Skin epidermis (tissue), 12 donors: ENCODE measurements at regions not wholly inside any gene's neighbourhood (a gene's known extent, or its start where the extent isn't known, plus 50 kb on each side); places are given as distances from the start of the nearest gene placed in this dataset.

ENCODE experiments used
- H3K27ac ChIP-seq, 21 experiments: fragments of 200-600 bp; sonication (generic) in 11 of 21; one replicate each; pipeline ENCODE4 v1.5.0; 2020; ENCODE audit warnings: mild to moderate bottlenecking in 3 of 21, inconsistent platforms in 2 of 21, moderate library complexity in 2 of 21
- H3K4me3 ChIP-seq, 7 experiments: fragments of 200-600 bp; sonication (generic) in 2 of 7; one replicate each; pipeline ENCODE4 v1.5.0; 2020; ENCODE audit warnings: inconsistent platforms in 2 of 7, mild to moderate bottlenecking in 2 of 7, moderate library complexity in 1 of 7

- no peak overlapping the region for H3K27ac ChIP-seq
- no peak overlapping the region for H3K4me3 ChIP-seq
Measured at GRCh38 chr2:18790509-18791171, 201.3 kb upstream of the NT5C1B start.

DNA sequence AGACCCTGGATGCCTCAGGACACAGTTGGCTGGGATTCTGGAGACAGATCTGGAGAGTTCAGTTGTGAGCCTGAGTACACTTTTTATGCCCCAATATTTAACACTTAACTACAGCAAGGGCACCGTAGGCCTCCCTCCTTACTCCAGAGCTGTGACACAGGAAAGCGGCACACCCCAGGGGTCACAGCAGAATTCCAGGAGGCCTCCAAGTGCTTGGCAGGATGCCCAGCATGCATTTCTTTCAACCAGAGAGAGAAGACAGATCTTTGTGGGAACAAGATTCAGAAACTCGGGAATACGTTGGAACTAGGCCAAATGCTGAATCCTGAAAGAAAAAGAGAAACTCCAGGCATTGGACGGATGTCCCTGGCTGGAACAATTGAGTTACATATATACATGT is 199.2 kb upstream of the NT5C1B start:
- no peak overlapping the region for H3K27ac ChIP-seq

DNA sequence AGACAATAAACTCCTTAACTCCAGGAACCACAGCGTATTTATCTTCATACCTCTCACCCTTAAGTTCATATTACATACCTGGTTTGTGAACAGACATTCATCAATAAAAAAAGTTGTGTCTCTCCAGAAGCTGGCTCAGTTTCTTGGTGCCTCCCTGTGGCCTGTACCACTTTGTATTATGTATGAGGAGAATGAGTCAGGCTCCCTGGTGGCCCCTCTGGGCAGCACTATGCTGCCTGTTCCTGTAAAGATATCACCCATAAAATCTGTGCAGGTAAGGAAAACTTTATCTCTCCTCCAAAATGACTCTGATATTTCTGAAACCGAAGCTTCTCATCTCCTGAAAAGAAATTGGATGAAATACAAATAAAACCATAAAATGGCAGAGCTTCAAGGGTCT is 198.4 kb upstream of the NT5C1B start:
- no peak overlapping the region for H3K4me3 ChIP-seq
- no peak overlapping the region for H3K27ac ChIP-seq

More for the DNA sequence above, 199.2 kb upstream of the NT5C1B start:
- H3K4me3 ChIP-seq: no peak overlapping the region

- no peak overlapping the region for H3K27ac ChIP-seq
- H3K4me3 ChIP-seq: no peak overlapping the region
Measured at GRCh38 chr2:18784245-18784644, 194.9 kb upstream of the NT5C1B start.

DNA sequence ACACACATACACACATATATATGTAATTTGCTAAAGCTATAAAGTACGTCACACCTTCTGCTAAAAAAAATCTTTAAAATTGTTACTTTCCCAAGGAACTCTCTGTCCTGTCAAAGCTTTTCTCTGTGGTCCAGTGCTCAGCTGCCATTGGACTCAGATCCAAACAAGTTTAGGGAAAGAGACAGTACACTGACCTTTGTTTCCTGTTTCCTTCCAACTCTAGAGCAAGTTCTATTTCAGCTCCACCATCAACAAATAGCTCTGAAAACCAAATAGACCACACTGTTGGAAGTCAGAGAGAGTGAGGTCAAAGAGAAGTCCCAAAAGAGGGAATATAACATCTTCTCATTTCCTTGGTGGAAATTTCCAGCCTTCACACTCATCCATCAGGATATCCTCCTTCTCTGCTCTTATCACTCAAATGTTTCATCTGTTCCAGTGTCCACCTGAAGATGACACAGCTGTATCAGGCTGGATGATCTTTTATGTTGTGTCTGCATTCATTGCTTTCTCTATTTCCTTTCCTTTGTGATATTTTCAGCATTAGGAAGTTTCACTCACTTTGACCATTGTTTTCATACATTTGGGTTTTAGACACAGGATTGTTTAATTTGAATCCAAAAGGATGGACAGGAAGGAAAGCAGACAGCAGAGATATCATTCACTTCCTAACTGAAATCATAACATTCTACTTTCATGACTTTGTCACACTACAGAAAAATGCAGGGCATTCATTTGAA is 192.3 kb upstream of the NT5C1B start:
- Histone ChIP-seq H3K4me3 (no peak overlapping the region), H3K27ac (no peak overlapping the region)

DNA sequence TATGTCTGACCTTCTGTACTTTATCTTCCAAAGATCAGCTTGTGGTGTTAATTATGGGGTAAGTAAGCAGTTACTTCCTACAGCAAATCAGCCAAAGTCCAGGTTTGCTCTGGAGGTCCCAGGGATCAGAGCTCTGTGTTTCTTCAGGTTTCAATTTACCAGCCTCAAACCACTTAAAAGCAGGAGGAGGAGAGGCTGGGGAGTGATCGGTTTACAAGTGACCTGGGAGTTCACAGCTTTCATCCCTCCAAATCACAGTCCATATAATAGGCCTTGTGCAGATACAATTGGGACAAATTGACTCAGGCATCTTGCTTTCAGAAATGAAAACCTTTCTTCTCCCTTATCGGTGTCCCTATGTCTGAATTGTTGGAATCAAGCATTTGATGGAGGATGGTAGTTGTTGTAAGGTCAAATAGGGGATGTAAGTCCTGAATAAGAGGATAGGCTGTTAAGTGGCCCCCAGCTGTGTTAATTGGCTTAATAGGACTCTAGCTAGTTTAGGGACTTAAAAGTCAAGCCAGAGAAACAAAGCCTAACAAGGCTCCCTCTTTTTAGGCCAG is 188.0 kb upstream of the NT5C1B start:
- H3K4me3 ChIP-seq: no peak overlapping the region
- no peak overlapping the region for H3K27ac ChIP-seq

DNA sequence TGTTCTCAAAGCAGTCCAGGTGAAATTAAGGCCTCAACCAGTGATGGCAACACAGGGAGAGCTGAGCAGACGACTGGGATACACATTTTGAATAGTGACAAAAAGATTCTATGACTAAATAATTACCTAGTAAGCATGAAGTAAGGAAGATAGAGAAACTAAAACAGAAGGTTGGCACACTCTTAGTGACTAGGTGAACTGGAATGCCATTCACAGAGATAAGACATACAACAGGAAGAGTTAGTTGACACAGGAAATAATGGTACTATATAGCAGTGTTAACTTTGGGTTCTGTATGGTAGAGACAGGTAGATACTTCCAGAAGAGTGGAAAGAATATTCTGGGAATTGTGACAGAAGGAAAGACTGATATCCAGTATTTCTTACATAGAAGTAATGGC is 181.8 kb upstream of the NT5C1B start:
- Histone ChIP-seq H3K27ac (no peak overlapping the region), H3K4me3 (no peak overlapping the region)

- Histone ChIP-seq H3K27ac (no peak overlapping the region), H3K4me3 (no peak overlapping the region)
Measured at GRCh38 chr2:18763338-18763737, 174.0 kb upstream of the NT5C1B start.

DNA sequence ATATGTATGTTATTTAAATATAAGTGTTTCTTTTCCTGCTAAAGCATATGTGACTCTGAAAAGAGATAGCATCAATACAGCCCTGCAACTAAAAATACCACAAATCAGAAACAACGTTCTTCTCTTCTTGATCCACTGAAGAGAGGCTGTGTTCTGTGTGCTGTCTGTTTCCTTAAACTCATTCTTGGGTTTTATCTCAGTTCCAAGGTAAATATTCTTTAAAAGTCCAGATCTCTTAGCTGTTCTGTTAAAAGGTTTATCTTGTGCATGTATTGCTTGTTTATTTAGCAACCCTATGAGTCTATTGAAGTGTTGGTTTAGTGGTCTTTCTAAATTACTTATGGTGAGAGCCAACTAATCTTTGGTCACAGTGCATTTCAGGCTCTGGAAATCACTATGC is 173.3 kb upstream of the NT5C1B start:
- no peak overlapping the region for H3K4me3 ChIP-seq
- H3K27ac ChIP-seq: no peak overlapping the region

- no peak overlapping the region for H3K4me3 ChIP-seq
Measured at GRCh38 chr2:18754286-18754685, 164.9 kb upstream of the NT5C1B start.

DNA sequence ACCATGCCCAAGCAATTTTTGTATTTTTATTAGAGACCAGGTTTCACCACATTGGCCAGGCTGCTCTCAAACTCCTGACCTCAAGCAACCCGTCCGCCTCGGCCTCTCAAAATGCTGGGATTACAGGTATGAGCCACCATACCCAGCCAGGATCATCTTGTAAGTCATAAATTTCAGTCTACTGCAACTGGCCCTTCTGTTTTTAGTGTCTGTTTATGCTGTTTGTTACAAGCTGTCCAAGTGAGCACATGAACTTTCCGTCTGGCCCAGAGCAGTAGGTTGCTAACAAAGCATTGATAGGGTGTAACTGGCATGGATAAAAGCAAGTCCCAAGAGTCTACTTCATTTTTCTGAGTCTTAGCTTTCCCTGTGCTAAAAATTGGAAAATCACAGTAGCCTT is 164.4 kb upstream of the NT5C1B start:
- Histone ChIP-seq H3K27ac (no peak overlapping the region), H3K4me3 (no peak overlapping the region)

More at GRCh38 chr2:18754286-18754685, 164.9 kb upstream of the NT5C1B start:
- H3K27ac ChIP-seq: no peak overlapping the region

DNA sequence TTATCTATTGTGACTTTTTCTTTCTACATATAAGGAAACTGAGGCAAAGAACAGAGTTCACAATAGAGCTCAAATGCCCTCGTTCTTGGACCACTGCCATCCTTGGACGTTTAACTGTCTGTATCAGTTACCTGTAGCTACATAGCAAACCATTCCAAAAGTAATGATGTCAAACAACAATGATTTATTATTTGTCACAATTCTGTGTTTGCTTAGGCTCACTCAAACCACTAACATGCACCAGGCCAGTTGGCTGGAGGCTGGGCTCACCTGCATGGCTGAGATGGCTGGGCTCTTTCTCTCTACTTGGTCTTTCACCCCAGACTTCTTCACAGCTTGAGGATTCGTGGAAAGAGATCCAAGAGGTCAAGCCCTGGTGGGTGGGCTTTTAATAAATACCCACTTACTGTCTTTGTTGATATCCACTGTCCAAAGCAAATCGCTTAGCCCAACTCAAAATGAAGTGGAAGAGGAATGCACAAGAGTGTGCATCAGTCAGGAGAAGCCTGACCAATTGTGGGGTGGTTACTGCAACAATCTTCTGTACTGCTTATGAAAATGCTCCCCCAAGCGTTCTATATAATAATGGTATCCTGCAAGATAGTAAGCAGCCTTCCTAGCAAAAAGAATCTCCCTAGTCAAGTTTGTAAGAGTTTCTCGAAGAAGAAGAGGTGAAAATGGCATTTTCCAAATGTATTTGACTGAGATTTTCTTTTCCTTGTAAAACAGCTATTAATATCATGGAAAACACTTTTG is 163.5 kb upstream of the NT5C1B start:
- Histone ChIP-seq H3K4me3 (no peak overlapping the region), H3K27ac (no peak overlapping the region)

DNA sequence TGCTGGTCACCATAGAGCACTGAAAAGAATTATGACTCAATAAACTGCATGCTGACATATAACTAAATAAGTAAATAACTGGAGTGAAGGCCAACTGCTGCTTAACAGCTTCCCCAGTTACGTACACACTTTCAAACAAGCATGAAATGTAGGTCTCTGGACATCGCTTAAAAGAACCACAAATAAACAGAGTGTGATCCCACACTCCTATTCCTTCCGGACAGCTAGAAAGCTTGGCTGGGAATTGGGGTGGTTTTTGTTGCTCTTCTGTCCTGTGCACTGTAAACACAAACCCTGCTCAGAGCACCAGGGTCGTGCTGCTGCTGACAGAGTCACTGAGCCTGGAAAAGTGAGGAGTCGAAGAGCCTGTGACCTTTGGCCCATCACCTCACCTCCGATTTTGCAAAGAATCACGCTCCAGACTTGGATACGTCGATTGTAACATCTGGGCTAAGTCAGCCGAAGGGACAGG is 162.7 kb upstream of the NT5C1B start:
- H3K27ac ChIP-seq: no peak overlapping the region
- H3K4me3 ChIP-seq: no peak overlapping the region

GRCh38 chr2:18750672-18751554 is 161.5 kb upstream of the NT5C1B start:
- H3K27ac ChIP-seq: no peak overlapping the region
- no peak overlapping the region for H3K4me3 ChIP-seq

GRCh38 chr2:18749912-18750526 is 160.7 kb upstream of the NT5C1B start:
- Histone ChIP-seq H3K27ac (no peak overlapping the region), H3K4me3 (no peak overlapping the region)

GRCh38 chr2:18745431-18746272 is 156.3 kb upstream of the NT5C1B start:
- no peak overlapping the region for H3K27ac ChIP-seq
- no peak overlapping the region for H3K4me3 ChIP-seq

DNA sequence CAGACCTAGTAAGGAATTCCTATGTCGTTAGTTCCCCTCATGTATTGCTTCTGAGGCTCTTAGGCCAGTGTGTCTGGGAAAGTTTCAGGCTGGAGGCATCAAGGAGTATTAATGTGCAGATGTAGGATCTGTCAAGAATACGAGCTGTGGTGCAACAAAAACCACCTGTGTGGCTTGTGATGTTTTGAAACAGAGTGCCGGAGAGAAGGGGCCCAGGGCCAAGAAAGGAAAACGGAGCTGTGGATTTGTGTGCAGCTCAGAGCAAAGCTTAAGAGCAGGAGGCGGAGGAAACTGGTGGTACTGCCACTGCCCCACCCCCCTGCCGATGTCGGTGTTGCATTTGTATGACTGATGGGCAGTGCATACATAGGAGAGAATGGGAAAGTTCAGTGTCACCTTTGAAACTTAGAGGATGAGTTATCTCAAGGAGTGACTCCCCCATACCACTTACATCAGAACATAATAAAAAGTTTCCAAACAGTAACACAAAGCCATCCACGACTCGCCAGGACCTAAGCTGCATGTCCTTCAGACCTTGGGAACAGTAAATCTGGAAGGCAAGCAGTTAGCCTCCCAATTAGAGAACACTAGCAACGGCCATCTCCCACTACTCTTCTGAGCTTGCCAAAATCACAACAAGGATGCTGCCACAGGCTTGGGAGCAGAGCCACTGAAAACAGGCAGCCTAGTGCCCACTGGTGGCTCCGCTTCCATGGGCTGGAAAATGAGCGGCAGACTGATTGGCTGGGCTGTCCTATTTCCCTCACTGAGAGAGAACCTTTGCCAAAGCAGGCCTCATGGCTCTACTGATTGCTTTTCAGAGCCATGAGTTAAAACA is 152.7 kb upstream of the NT5C1B start:
- H3K27ac ChIP-seq: no peak overlapping the region
- no peak overlapping the region for H3K4me3 ChIP-seq
